Left ventricle myocardium inferior (tissue), 1 donor: ENCODE measurements at regions not wholly inside any gene's neighbourhood (a gene's known extent, or its start where the extent isn't known, plus 50 kb on each side); places are given as distances from the start of the nearest gene placed in this dataset.

Experiments
- DNase-seq: peaks from one replicate; pipeline ENCODE4 v3.0.0-alpha.2; 2020
- H3K27ac ChIP-seq: fragments of 200-600 bp; replicated peaks from 2 replicates; pipeline ENCODE4 v1.8.0; 2021
- H3K27me3 ChIP-seq: fragments of 200-600 bp; 2 replicates; pipeline ENCODE4 v1.8.0; 2021; ENCODE audit warnings: low read depth
- H3K36me3 ChIP-seq: fragments of 200-600 bp; 2 replicates; pipeline ENCODE4 v1.8.0; 2021
- H3K4me1 ChIP-seq: fragments of 200-600 bp; 2 replicates; pipeline ENCODE4 v1.8.0; 2021
- H3K4me3 ChIP-seq: fragments of 200-600 bp; 2 replicates; pipeline ENCODE4 v1.8.0; 2021; ENCODE audit warnings: mild to moderate bottlenecking, moderate library complexity
- H3K9me3 ChIP-seq: fragments of 200-600 bp; replicated peaks from 2 replicates; pipeline ENCODE4 v1.8.0; 2021
- CTCF ChIP-seq: fragments of 200-600 bp; IDR thresholded peaks from 2 replicates; pipeline ENCODE4 v1.8.0; 2021; ENCODE audit warnings: antibody characterized with exemption, mild to moderate bottlenecking, borderline replicate concordance
- intact Hi-C: fragments of 100-400 bp; cut with micrococcal nuclease; formaldehyde crosslinking; loops from one replicate; pipeline ENCODE4 v1.11.0; 2022
- donor health status: DM: no; HTN: yes; CAD: no; lungs with severe emphysema.

DNA sequence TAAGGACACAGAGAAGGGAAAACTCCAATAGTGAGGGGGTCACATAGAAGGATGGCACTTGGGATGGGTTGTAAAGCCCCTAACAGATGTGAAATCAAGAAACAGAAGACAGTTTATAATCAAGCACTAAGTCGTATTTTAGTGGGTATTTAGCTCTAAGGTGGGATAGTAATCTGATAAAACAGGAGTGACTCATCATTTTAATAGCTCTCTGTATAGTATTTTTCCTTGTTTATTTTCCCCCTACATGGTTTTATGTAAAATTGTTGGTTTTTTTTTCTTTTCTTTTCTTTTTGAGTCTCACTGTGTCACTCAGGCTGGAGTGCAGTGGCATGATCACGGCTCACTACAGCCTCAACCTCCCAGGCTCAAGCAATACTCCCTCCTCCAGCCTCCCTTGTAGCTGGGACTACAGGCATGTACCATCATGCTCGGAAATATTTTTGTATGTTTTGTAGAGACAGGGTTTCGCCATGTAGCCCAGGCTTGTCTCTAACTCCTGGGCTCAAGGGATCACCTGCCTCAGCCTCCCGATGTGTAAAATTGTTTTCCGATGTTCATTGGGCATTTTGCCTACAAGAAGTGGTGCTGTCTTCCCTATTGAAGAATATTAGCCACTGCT is 142.6 kb upstream of the SERPINE2 start:
- Histone ChIP-seq H3K4me1 (no peaks in the 10 kb centered on the region), H3K27me3 (no peaks in the 10 kb centered on the region), H3K27ac (no peak overlapping the region), H3K4me3 (no peak overlapping the region), H3K9me3 (no peaks in the 10 kb centered on the region), H3K36me3 (no peaks in the 10 kb centered on the region)
- intact Hi-C loops, result no loop called here
- TF ChIP-seq CTCF, result no peak
- DNase-seq, result no peak

DNA sequence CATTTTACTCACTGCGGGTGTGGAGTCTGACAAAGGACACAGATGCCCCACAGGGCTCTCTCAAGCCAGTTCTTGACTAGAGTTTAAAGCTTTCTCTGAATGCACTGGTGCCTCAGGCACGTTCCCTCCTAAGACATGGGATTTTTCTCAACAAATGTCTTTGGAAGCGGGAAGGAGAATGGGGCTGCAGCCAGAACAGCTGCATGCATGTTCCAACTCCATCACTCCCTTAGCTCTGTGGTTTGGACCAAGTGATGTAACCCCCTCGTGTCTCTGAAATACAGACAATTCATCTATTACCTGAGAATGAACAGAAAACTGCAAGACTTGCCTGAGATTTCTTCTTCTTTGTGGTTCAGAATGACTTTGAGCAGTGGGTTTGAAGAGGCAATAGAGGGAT is 141.7 kb upstream of the SERPINE2 start:
- Histone ChIP-seq H3K36me3 (no peaks in the 10 kb centered on the region), H3K27ac (no peak overlapping the region), H3K4me3 (no peak overlapping the region), H3K9me3 (no peaks in the 10 kb centered on the region), H3K27me3 (no peaks in the 10 kb centered on the region), H3K4me1 (no peaks in the 10 kb centered on the region)
- intact Hi-C loops, result no loop called here
- peak; percentile 15 for DNase-seq
- no peak for TF ChIP-seq CTCF

DNA sequence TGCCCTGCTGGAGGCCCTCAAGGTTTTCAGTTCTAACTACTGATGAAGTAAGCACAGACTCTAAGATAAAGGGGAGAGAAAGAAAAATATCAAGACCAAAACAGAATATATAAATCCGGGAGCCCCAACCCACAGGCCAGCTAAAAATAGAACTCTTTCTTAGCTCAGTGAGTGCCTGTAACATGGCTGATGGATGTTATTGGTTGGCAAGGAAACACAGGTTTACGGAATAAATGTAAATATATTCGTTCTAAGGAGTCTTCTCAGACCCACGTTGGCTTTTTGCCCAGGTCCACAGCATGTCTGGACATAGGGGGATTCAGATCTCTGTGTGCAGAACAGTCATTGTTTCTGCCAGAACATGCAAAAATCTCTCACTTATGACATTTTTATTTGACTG is 139.0 kb upstream of the SERPINE2 start:
- no peak for DNase-seq
- no peaks in the 10 kb centered on the region for H3K4me1 ChIP-seq

DNA sequence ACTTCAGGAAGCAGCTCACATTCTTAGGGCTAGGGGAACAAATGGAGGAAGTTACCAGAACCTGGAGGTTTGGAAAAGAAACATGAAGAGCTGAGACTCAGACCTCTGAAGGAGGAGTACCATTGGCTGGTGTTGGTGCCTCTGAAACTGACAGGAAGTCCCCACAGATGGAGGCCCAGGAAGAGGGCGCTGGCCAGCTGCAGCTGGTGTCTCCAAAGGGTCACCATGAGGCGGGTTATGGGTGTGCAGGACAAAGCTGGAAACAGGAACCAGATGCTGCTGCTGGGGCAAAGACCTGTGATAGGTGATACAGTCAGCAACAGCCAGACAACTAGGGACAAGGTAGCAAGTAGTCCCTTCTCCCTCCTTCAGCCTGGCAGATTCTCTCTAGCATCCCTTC is 136.5 kb upstream of the SERPINE2 start:
- no peaks in the 10 kb centered on the region for H3K36me3 ChIP-seq
- no peak for DNase-seq
- H3K4me3 ChIP-seq, result no peak overlapping the region
- H3K4me1 ChIP-seq, result no peaks in the 10 kb centered on the region
- no peaks in the 10 kb centered on the region for H3K9me3 ChIP-seq
- H3K27me3 ChIP-seq, result no peaks in the 10 kb centered on the region
- intact Hi-C loops, result no loop called here
- no peak for TF ChIP-seq CTCF
- no peak overlapping the region for H3K27ac ChIP-seq

More for the DNA sequence above, 139.0 kb upstream of the SERPINE2 start:
- Histone ChIP-seq H3K4me3 (no peak overlapping the region), H3K27ac (no peak overlapping the region), H3K27me3 (no peaks in the 10 kb centered on the region), H3K36me3 (no peaks in the 10 kb centered on the region), H3K9me3 (no peaks in the 10 kb centered on the region)
- intact Hi-C loops, result no loop called here
- no peak for TF ChIP-seq CTCF

- TF ChIP-seq CTCF, result no peak
- Histone ChIP-seq H3K27ac (no peak overlapping the region), H3K36me3 (no peaks in the 10 kb centered on the region), H3K9me3 (no peaks in the 10 kb centered on the region), H3K27me3 (no peaks in the 10 kb centered on the region), H3K4me1 (no peaks in the 10 kb centered on the region), H3K4me3 (no peak overlapping the region)
- intact Hi-C loops, result no loop called here
- no peak for DNase-seq
Observed at GRCh38 chr2:224174990-224175389, 135.9 kb upstream of the SERPINE2 start.
